D721Med (cell line): ENCODE measurements at regions not wholly inside any gene's neighbourhood (a gene's known extent, or its start where the extent isn't known, plus 50 kb on each side); places are given as distances from the start of the nearest gene placed in this dataset.
"Not testable (repeated sequence)": the region's sequence is repeated elsewhere in the genome, so short reads cannot be mapped to it uniquely, and the experiment has no call there.

Experiments
- DNase-seq: peaks from one replicate; pipeline ENCODE4 v3.0.0; 2011; ENCODE audit warnings: low spot score; ENCODE audit not compliant: insufficient read length
- FAIRE-seq: peaks from 2 replicates; lab custom pipeline; 2011; peaks lifted over from hg19 to GRCh38; lab: Jason Lieb, UNC
- TF ChIP-seq, protein P1 (sequence below): IDR thresholded peaks from 2 replicates; pipeline ENCODE4 v1.5.1; 2012; ENCODE audit warnings: mild to moderate bottlenecking, control low read depth; ENCODE audit not compliant: insufficient read depth; ENCODE audit errors: missing control alignments

DNA sequence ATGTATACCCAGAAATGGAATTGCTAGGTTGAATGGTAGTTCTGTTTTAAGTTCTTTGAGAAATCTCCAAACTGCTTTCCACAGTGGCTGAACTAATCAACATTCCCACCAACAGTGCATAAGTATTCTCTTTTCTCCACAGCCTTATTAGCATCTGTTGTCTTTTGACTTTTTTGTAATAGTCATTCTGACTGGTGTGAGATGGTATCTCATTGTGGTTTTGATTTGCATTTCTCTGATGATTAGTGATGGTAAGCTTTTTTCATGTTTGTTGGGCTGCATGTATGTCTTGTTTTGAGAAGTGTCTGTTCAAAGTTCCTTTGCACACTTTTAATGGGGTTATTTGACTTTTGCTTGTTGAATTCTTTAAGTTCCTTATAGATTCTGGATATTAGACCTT lies 52.4 kb upstream of the EHHADH start:
- FAIRE-seq, DNase-seq: not testable (repeated sequence)

DNA sequence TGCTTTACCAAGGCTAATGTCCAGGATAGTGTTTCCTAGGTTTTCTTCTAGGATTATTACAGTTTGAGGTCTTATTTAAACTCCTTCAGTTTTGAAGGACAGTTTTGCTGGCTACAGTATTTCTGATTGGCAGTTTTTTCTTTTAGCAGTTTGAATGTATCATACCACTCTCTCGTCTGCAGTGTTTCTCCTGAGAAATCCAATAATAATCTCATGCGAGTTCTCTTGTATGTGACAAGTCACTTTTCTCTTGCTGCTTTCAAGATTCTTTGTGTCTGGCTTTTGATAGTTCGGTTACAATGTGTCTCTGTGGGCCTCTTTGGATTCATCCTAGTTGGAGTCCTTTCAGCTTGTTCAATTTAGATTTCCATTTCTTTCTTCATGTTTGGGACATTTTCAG lies 53.0 kb upstream of the EHHADH start:
- FAIRE-seq, result no peak
- TF ChIP-seq, protein P1, sequence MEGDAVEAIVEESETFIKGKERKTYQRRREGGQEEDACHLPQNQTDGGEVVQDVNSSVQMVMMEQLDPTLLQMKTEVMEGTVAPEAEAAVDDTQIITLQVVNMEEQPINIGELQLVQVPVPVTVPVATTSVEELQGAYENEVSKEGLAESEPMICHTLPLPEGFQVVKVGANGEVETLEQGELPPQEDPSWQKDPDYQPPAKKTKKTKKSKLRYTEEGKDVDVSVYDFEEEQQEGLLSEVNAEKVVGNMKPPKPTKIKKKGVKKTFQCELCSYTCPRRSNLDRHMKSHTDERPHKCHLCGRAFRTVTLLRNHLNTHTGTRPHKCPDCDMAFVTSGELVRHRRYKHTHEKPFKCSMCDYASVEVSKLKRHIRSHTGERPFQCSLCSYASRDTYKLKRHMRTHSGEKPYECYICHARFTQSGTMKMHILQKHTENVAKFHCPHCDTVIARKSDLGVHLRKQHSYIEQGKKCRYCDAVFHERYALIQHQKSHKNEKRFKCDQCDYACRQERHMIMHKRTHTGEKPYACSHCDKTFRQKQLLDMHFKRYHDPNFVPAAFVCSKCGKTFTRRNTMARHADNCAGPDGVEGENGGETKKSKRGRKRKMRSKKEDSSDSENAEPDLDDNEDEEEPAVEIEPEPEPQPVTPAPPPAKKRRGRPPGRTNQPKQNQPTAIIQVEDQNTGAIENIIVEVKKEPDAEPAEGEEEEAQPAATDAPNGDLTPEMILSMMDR, result no peak

GRCh38 chr3:185308126-185308754 lies 54.4 kb upstream of the EHHADH start:
- FAIRE-seq (peak; percentile 70), DNase-seq (no peak)
- TF ChIP-seq, protein P1, result peak; percentile 67

More for the DNA sequence above, 53.0 kb upstream of the EHHADH start:
- no peak for DNase-seq

DNA sequence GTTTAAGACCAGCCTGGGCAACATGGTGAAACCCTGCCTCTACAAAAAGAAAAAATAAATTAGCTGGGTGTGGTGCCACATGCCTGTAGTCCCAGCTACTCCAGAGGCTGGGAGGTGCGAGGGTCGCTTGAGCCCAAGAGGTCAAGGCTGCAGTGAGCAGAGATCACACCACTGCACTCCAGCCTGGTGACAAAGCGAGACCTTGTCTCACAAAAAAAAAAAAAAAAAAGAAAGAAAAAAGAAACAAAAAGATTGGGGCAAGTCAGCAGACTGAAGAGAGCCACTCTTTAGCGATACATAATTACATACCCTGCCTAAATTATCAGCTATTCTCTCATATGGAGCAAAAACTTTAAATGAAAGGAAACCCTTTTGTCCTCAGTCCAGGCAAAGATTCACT lies 53.6 kb upstream of the MAP3K13 start:
- no peak for FAIRE-seq
- TF ChIP-seq, protein P1, result no peak
- DNase-seq, result no peak

DNA sequence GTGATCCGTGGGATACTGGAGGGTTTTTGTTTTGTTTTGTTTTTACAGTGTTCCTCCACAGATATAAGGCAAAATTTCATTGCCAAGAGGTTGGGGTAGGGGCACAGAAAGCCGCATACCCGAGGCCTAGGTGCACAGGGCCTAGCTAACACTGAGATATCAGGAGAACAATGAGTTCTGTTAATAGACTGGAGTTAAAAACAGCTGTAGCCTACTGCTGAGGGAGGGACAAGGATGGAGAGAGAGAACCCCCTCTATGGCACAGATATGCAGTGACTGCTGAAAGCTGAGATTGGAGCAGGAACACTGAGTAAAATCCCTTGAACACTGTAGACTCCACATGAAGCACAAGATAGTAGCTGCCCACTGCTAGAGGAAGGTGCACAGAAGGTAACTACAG lies 53.1 kb upstream of the MAP3K13 start:
- TF ChIP-seq, protein P1, result no peak
- FAIRE-seq, result no peak
- DNase-seq, result no peak

DNA sequence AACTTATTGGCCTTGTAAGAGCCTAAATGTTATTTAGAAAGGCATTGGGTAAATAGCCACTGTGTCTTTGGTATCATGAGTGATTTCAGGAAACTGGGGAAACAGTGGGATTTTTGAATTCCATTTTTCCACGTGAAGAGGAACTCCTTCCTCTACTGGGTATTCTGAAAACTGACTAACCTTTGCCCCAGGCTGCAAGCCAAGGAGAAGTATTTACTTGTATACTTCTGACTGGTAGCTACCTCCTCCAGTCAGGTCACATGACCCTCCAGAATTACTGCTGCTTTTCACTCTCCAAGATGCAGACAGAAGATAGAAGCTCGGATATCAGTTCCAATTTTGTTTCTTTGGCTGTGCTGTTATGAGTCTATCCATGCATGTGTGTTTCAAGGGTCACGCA lies 50.9 kb upstream of the MAP3K13 start:
- DNase-seq (no peak), FAIRE-seq (no peak)
- TF ChIP-seq, protein P1, result no peak
